ENCODE measurements at regions not wholly inside any gene's neighbourhood (a gene's known extent, or its start where the extent isn't known, plus 50 kb on each side); places are given as distances from the start of the nearest gene placed in this dataset.

DNA sequence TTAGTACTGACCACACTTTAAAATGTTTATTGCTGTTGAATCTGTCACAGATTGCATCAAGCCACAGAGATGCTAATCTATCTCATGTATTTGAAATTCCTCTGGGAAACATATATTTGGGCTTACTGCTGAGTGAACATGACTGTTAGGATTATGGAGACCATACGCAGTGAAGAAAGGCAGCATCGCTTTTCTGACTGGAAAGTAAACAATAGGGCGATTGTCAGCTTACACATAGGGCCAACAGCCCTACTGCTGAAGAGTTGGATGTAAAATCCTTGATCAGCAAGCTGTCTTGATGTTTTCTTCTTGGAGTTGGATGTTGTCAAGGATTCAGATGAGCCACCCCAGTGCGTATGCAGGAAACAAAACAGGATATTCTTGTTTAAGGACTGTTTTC lies 368.7 kb upstream of the ADGRL2 start:
- Mint-ChIP-seq H3K4me3 (no peak overlapping the region), H3K27me3 (no peaks in the 10 kb centered on the region), H3K27ac (no peak overlapping the region), H3K36me3 (ENCODE audit: low read depth) (no peaks in the 10 kb centered on the region), H3K4me1 (no peaks in the 10 kb centered on the region)
- ATAC-seq (no peak), DNase-seq (no peak)
- H3K9me3 ChIP-seq (ENCODE audit: control insufficient read depth, low read length, poor library complexity, severe bottlenecking), result no peaks in the 10 kb centered on the region

DNA sequence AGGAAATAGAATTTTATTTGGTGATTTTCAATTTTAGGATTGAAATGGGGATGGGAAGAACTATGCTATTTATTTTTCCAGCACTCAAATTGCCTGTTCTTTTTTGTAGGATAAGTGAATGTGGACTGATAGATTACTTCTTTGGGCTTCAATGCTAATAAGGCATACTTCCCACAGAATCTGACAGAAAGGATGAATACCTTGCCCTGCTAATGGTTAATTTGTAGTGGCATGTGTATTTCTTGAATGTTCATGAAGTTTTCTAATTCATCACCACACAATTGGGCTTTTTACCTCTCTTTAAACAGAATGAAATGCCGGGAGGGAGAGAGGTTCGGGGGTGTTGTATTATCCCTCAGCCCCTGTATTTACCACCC lies 369.1 kb upstream of the ADGRL2 start:
- Mint-ChIP-seq H3K4me3 (no peak overlapping the region), H3K4me1 (no peaks in the 10 kb centered on the region), H3K36me3 (ENCODE audit: low read depth) (no peaks in the 10 kb centered on the region), H3K27me3 (no peaks in the 10 kb centered on the region), H3K27ac (no peak overlapping the region)
- ATAC-seq, result no peak
- H3K9me3 ChIP-seq (ENCODE audit: control insufficient read depth, low read length, poor library complexity, severe bottlenecking), result no peaks in the 10 kb centered on the region
- DNase-seq, result no peak

DNA sequence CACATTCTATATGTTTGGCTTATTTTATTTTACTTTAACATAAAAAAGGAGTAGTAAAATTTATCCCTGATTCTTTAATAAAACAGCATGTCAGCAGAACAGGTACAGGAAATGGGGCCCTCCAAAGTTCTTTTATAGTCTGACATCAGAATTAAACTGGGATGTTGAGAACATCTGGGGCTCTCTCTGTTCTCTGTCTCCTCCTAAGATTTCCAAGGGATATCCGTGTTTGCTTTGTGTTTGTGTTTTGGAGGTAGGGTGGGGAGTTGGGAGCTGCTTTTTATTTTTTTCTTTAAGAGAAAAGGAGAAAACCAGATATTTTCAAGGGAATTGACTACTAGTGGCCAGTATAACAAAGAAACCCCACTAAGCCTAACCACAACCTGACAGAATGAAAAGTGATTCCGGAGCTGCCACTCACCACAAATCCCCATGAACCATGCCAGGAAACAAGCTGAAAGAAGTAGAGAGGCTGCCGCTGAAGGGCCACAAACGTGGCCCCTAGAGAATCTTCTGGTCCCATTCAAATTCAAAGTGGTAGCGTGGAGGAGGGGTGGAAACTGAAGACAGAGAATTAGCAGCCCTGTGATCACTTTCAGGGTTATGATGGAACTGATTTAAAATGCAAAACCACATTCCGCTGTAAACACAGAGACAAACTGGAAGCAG lies 369.6 kb upstream of the ADGRL2 start:
- no peak overlapping the region for H3K27ac Mint-ChIP-seq
- no peaks in the 10 kb centered on the region for H3K9me3 ChIP-seq (ENCODE audit: control insufficient read depth, low read length, poor library complexity, severe bottlenecking)
- no peaks in the 10 kb centered on the region for H3K27me3 Mint-ChIP-seq
- DNase-seq (no peak), ATAC-seq (no peak)
- no peaks in the 10 kb centered on the region for H3K36me3 Mint-ChIP-seq (ENCODE audit: low read depth)
- H3K4me1 Mint-ChIP-seq, result no peaks in the 10 kb centered on the region
- H3K4me3 Mint-ChIP-seq, result no peak overlapping the region

DNA sequence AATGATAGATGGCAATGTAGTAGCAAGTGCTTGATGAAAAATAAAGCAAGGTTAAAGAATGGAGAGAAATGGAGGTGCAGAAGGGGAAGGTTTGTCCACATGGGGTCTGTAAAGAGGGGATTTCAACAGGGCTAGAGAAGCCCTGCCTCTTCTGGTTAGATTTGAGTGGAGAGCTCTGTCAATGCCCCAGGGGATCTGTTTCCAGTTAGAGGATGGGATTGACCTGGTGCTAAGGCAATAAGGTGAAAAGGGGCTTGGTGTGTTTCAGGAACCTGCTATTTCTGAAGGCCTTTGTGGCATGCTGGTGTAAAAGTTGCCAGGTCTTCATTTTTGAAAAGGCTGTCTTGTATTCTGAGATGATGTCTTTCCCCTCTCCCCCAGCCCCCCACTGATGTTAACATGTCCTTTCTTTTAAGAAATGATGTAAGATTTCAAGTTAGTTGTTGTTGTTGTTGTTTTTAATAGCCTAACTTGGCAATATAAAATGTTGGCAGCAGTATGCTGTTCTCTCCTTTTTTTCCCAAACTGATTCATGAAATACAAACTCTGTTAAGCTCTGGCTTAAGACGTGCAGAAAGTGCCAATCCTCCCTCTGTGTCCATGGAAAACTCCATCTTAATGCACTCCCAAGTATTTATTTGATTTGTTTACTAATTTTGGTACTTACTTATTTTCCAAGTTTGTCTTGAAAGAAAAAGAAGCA lies 370.3 kb upstream of the ADGRL2 start:
- H3K4me1 Mint-ChIP-seq, result no peaks in the 10 kb centered on the region
- H3K36me3 Mint-ChIP-seq (ENCODE audit: low read depth), result no peaks in the 10 kb centered on the region
- no peak overlapping the region for H3K27ac Mint-ChIP-seq
- DNase-seq (no peak), ATAC-seq (no peak)
- no peak overlapping the region for H3K4me3 Mint-ChIP-seq
- H3K27me3 Mint-ChIP-seq, result no peaks in the 10 kb centered on the region
- no peaks in the 10 kb centered on the region for H3K9me3 ChIP-seq (ENCODE audit: control insufficient read depth, low read length, poor library complexity, severe bottlenecking)

DNA sequence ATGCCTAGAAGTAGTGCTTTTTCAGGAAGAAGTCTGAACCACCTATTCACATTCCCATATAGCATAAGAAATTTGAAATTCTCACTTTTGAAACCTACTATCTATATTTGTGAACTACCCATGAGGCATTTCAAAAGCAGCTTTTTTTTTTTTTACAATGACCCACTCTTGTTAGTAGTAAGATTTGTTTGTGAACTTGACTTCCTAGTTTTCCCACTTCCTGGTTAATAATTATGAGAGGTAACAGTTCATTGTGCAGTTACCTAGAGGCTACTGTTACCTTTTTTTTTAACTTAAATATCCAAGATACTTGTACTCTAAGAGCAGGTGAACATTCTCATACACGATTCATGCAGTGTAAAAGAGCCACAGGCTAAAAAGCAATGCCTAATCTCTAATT lies 371.7 kb upstream of the ADGRL2 start:
- ATAC-seq (no peak), DNase-seq (no peak)
- Mint-ChIP-seq H3K27me3 (no peaks in the 10 kb centered on the region), H3K36me3 (ENCODE audit: low read depth) (no peaks in the 10 kb centered on the region), H3K4me3 (no peak overlapping the region), H3K27ac (no peak overlapping the region), H3K4me1 (no peaks in the 10 kb centered on the region)
- H3K9me3 ChIP-seq (ENCODE audit: control insufficient read depth, low read length, poor library complexity, severe bottlenecking), result no peaks in the 10 kb centered on the region

DNA sequence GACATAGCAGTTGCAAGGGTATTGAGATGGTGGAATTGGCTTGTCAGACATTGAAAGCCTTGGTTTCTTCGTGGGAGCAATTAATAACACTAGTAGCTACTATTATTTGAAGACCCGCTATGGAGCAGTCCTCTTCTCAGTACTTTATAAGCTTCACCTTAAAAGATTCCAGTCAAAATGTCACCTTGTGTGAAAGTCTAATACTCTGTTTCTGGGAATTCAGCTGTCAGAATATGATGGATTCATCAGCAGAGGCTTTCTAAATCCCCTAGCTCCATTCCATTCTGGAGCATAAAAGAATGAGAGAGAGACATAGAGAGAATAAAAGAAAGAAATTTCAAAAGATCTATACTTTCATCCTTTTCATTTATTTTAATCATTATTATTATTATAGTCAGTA lies 375.9 kb upstream of the ADGRL2 start:
- no peaks in the 10 kb centered on the region for H3K36me3 Mint-ChIP-seq (ENCODE audit: low read depth)
- H3K4me3 Mint-ChIP-seq, result no peak overlapping the region
- H3K27ac Mint-ChIP-seq, result no peak overlapping the region
- DNase-seq (no peak), ATAC-seq (no peak)
- H3K27me3 Mint-ChIP-seq, result no peaks in the 10 kb centered on the region
- H3K9me3 ChIP-seq (ENCODE audit: control insufficient read depth, low read length, poor library complexity, severe bottlenecking), result no peaks in the 10 kb centered on the region
- H3K4me1 Mint-ChIP-seq, result no peaks in the 10 kb centered on the region

DNA sequence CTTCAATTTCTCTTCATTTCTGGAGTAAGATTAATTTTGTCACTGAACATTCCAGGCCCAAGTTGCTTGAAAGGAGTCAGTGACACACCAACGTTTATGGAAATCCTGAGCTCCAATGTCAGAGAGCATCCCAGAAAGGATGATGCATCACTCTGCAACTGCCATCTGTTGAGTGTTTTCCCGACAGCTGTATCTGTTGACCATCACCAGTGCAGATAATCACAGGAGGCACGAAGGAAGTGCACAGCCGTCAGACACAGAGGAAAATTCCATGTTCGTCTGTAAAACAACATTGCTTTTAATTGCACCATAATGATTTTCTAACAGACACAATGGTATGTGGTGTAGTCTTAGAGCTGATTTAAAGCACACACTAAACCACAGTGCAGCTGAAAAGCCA lies 376.7 kb upstream of the ADGRL2 start:
- H3K27ac Mint-ChIP-seq, result no peak overlapping the region
- H3K9me3 ChIP-seq (ENCODE audit: control insufficient read depth, low read length, poor library complexity, severe bottlenecking), result no peaks in the 10 kb centered on the region
- DNase-seq, result no peak
- no peak for ATAC-seq
- no peaks in the 10 kb centered on the region for H3K4me1 Mint-ChIP-seq
- no peaks in the 10 kb centered on the region for H3K27me3 Mint-ChIP-seq
- H3K36me3 Mint-ChIP-seq (ENCODE audit: low read depth), result no peaks in the 10 kb centered on the region
- H3K4me3 Mint-ChIP-seq, result no peak overlapping the region

DNA sequence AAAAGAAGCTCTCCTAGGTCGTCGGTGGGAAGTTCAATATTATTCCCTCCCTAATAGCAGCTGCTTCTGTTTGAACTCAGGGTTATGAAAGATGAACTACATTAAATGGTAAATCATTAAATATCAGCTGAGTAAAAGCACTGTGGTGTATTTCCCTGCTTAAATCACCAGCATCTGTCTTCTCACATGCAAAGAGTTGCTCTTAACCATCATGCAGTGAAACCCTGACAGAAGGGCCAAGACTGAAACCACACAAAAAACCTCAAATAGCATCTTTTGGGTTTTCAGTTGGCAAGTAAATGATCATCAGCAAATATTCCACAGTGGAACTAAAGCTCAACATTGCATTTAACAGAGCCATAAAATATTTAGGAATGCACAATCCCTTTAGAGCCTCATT lies 380.0 kb upstream of the ADGRL2 start:
- ATAC-seq, result no peak
- Mint-ChIP-seq H3K4me3 (no peak overlapping the region), H3K27me3 (no peaks in the 10 kb centered on the region), H3K27ac (no peak overlapping the region), H3K4me1 (no peaks in the 10 kb centered on the region), H3K36me3 (ENCODE audit: low read depth) (no peaks in the 10 kb centered on the region)
- no peak for DNase-seq
- no peaks in the 10 kb centered on the region for H3K9me3 ChIP-seq (ENCODE audit: control insufficient read depth, low read length, poor library complexity, severe bottlenecking)

DNA sequence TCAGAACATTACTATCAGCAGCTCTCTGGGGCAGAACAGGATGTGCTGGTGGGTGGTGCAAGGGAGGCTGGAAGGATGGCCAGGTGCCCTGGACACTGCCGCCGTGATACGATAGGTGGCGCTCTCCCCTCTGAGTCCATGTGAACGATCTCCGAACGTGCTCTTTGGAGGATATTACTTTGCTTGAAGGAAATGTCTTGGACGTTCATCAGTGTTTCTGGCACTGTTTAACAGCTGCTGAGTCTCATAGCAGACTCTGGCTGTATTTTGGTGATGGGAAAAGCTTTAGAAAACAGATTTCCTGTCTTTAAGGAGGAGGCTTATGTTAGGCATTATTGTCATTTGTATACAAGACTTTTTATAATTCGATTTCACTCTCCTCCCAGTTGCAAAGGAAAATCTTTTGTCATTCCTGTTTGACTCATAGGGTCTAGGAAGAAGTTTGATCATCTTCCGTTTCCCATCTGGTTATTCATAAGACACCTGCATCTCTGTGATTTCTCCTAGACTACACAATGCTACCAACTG lies 386.2 kb upstream of the ADGRL2 start:
- H3K36me3 Mint-ChIP-seq (ENCODE audit: low read depth), result no peaks in the 10 kb centered on the region
- no peak for DNase-seq
- ATAC-seq, result no peak
- H3K4me1 Mint-ChIP-seq, result no peaks in the 10 kb centered on the region
- H3K4me3 Mint-ChIP-seq, result no peak overlapping the region
- H3K27ac Mint-ChIP-seq, result no peak overlapping the region
- H3K27me3 Mint-ChIP-seq, result no peaks in the 10 kb centered on the region
- H3K9me3 ChIP-seq (ENCODE audit: control insufficient read depth, low read length, poor library complexity, severe bottlenecking), result no peaks in the 10 kb centered on the region

DNA sequence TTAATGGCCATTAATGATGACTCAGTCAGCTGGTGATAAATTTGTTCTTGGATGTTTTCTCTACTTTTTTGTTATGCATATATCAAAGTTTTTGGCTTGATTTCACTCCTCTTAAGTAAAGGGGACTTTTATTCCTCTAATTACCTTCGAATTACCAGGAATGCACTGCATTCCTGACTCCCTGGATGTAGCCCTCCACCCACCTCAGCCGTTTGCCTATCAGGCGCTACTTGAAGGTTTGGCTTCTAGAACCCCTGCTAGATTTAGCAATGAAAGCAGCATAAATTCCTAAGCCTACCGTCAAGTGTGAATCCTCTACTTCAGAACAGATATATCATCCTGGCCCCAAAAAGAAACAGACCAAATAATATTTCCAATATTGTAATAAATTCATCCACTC lies 387.8 kb upstream of the ADGRL2 start:
- H3K9me3 ChIP-seq (ENCODE audit: control insufficient read depth, low read length, poor library complexity, severe bottlenecking), result no peaks in the 10 kb centered on the region
- Mint-ChIP-seq H3K4me1 (no peaks in the 10 kb centered on the region), H3K36me3 (ENCODE audit: low read depth) (no peaks in the 10 kb centered on the region), H3K27ac (no peak overlapping the region), H3K27me3 (no peaks in the 10 kb centered on the region), H3K4me3 (no peak overlapping the region)
- DNase-seq (no peak), ATAC-seq (no peak)

DNA sequence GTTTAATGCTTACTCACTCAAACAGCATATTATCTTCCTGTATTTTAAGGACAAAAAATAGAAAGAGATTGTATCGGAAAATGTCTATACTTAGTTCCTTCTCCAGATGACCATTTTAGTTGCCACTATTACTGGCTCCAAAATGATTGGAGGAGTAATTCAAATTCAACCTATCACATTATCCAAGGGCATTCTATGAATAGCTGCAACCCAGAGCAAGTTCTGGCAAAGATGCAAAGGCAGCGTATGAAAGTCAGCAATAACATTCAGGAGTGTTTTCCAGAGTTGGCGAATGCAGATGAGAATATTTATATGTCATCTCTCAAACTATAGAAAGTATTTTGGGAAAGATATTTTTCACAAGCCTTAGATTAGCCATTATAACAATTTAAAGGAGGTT lies 389.8 kb upstream of the ADGRL2 start:
- Mint-ChIP-seq H3K4me3 (no peak overlapping the region), H3K27ac (no peak overlapping the region), H3K27me3 (no peaks in the 10 kb centered on the region), H3K4me1 (no peaks in the 10 kb centered on the region), H3K36me3 (ENCODE audit: low read depth) (no peaks in the 10 kb centered on the region)
- DNase-seq, result no peak
- no peak for ATAC-seq
- no peaks in the 10 kb centered on the region for H3K9me3 ChIP-seq (ENCODE audit: control insufficient read depth, low read length, poor library complexity, severe bottlenecking)

DNA sequence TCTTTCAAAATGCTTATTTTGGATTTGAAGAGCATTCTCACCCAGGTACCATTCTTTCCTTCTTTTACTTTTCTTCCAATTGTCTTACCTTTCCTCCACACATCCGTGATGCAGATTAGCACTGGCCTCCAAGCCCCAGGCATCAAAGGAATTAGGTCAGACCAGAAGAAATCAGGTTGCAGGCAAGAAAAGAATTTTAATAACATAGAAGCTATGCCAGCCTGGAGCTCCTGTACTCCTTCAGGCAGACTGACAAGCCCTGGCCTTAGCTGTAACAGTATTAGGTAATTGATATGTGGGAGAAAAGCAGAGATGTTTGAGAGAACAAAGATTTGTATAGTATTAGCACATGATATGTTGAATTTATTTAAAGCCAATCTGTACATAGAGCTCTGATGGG lies 390.4 kb upstream of the ADGRL2 start:
- no peak for ATAC-seq

DNA sequence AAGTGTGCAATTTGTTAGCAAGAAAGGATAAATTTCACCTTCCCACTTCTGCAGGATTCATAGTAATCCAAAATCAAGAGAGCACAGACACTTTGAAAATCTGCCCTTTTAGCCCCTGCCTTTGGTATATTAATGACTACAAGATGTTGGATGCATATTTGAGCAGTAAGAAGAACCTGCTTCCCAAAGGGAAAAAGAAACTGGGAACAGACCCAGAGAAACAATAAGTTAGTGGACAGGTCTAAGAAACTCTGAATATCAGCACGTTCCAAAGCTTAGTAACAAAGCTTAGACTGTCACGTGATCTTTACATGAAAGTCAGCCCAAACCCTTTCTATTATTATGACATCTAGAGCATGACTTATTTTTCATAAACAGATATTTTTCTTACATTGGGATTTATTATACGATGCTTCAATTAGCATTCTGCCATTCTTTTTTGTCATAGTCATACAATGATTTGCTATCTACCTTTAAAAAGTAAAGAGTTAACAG lies 390.9 kb upstream of the ADGRL2 start:
- DNase-seq (no peak), ATAC-seq (no peak)
- H3K9me3 ChIP-seq (ENCODE audit: control insufficient read depth, low read length, poor library complexity, severe bottlenecking), result no peaks in the 10 kb centered on the region
- Mint-ChIP-seq H3K4me1 (no peaks in the 10 kb centered on the region), H3K36me3 (ENCODE audit: low read depth) (no peaks in the 10 kb centered on the region), H3K27me3 (no peaks in the 10 kb centered on the region), H3K4me3 (no peak overlapping the region), H3K27ac (no peak overlapping the region)

More for the DNA sequence above, 390.4 kb upstream of the ADGRL2 start:
- Mint-ChIP-seq H3K4me3 (no peak overlapping the region), H3K27ac (no peak overlapping the region), H3K36me3 (ENCODE audit: low read depth) (no peaks in the 10 kb centered on the region), H3K27me3 (no peaks in the 10 kb centered on the region), H3K4me1 (no peaks in the 10 kb centered on the region)
- H3K9me3 ChIP-seq (ENCODE audit: control insufficient read depth, low read length, poor library complexity, severe bottlenecking), result no peaks in the 10 kb centered on the region
- DNase-seq, result no peak

DNA sequence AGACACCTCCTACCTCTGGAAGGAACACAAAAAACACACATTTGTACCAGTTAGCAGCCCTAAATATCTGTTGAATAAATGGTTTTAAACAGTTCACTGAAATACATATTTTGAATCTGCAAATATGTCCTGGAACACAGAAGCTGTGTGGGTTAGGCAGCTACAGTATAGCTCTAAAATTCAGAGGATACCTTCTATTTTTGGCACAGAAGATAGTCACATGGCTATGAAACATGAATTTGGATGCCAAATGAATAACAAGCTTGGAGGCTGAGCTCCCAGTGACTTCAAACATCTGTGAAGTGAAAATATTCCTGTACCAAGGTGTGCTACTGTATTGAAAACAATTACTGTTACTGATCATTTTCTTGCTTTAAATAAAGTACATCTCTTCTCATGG lies 391.5 kb upstream of the ADGRL2 start:
- no peak for DNase-seq
- H3K27ac Mint-ChIP-seq, result no peak overlapping the region
- no peak overlapping the region for H3K4me3 Mint-ChIP-seq
- no peaks in the 10 kb centered on the region for H3K36me3 Mint-ChIP-seq (ENCODE audit: low read depth)
- H3K27me3 Mint-ChIP-seq, result no peaks in the 10 kb centered on the region
- no peaks in the 10 kb centered on the region for H3K9me3 ChIP-seq (ENCODE audit: control insufficient read depth, low read length, poor library complexity, severe bottlenecking)
- no peak for ATAC-seq
- no peaks in the 10 kb centered on the region for H3K4me1 Mint-ChIP-seq
